ENCODE measurements at regions not wholly inside any gene's neighbourhood (a gene's known extent, or its start where the extent isn't known, plus 50 kb on each side); places are given as distances from the start of the nearest gene placed in this dataset.

- TF ChIP-seq CTCF (conservative IDR thresholded peaks at IDR 0.05; ENCODE audit: low read depth, low read length): no peak
- TF ChIP-seq FOS (IDR thresholded peaks at IDR 0.05; ENCODE audit: low read depth, low read length): no peak
These were observed 464.9 kb downstream of the TBC1D32 start for GRCh38 chr6:120869397-120869796.

Measured in IMR-90 (cell line).